ENCODE measurements at regions not wholly inside any gene's neighbourhood (a gene's known extent, or its start where the extent isn't known, plus 50 kb on each side); places are given as distances from the start of the nearest gene placed in this dataset.

DNA sequence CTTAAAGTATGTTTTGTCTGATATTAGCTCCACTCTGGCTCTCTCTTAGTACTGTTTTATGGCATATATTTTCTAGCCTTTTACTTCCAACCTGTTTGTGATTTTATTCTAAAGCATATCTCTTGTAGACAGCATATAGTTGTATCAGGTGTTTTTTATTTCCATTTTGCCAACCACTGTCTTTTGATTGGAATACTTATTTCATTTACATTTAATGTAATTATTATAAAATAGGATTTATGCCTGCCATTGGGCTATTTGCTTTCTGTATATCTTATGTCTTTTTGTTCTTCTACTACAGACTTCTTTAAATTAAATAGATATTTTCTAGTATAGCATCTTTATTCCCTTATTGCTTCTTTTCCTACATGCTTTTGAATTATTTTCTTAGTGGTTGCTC, 67.3 kb downstream of the LRRC30 start:
- Histone ChIP-seq H3F3A (ENCODE audit: control insufficient read depth, insufficient read depth) (no peaks in the 10 kb centered on the region), H3K79me2 (ENCODE audit: control insufficient read depth, low read length) (no peaks in the 10 kb centered on the region), H3K4me3 (ENCODE audit: low read length) (no peak overlapping the region), H3K36me3 (ENCODE audit: control insufficient read depth, low read length) (no peaks in the 10 kb centered on the region), H3K27ac (ENCODE audit: low read depth, low read length) (no peak overlapping the region), H3K9me3 (ENCODE audit: control insufficient read depth, insufficient read depth, low read length) (peaks cover 2% of the 10 kb centered on the region; the same call in 1 of the 2 replicates), H3K4me1 (ENCODE audit: control insufficient read depth, low read length) (no peaks in the 10 kb centered on the region), H3K4me2 (ENCODE audit: low read length) (no peak overlapping the region), H3K9me2 (replicated peaks; ENCODE audit: control insufficient read depth, low read length) (no peaks in the 10 kb centered on the region), H3K27me3 (ENCODE audit: control insufficient read depth, low read length) (no peaks in the 10 kb centered on the region), H4K20me1 (ENCODE audit: control insufficient read depth, insufficient read depth, low read depth, low read length) (no peaks in the 10 kb centered on the region)
- TF ChIP-seq, protein P1, sequence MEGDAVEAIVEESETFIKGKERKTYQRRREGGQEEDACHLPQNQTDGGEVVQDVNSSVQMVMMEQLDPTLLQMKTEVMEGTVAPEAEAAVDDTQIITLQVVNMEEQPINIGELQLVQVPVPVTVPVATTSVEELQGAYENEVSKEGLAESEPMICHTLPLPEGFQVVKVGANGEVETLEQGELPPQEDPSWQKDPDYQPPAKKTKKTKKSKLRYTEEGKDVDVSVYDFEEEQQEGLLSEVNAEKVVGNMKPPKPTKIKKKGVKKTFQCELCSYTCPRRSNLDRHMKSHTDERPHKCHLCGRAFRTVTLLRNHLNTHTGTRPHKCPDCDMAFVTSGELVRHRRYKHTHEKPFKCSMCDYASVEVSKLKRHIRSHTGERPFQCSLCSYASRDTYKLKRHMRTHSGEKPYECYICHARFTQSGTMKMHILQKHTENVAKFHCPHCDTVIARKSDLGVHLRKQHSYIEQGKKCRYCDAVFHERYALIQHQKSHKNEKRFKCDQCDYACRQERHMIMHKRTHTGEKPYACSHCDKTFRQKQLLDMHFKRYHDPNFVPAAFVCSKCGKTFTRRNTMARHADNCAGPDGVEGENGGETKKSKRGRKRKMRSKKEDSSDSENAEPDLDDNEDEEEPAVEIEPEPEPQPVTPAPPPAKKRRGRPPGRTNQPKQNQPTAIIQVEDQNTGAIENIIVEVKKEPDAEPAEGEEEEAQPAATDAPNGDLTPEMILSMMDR (IDR thresholded peaks at IDR 0.05; ENCODE audit: low read depth, low read length, poor library complexity, severe bottlenecking), result no peak
- no peak for TF ChIP-seq EZH2phosphoT487 (IDR thresholded peaks at IDR 0.05; ENCODE audit: borderline replicate concordance, low read length)

DNA sequence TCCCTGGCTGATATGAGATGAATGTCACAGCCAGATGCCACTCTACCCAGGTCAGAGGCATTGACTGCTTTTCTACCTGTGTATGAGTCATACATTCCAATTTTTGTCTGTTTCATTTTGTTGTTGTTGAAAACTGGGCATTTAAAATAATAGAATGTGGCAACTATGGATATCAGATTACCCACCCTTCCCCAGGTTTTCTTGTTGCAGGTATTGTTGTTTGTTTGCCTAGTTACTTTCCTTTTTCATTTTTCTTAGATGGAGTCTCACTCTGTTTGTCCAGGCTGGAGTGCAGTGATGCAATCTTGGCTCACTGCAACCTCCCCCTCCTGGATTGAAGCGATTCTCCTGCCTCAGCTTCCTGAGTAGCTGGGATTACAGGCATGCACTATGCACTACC, 70.2 kb downstream of the LRRC30 start:
- no peaks in the 10 kb centered on the region for H3K4me1 ChIP-seq (ENCODE audit: control insufficient read depth, low read length)
- no peaks in the 10 kb centered on the region for H3K9me2 ChIP-seq (replicated peaks; ENCODE audit: control insufficient read depth, low read length)
- H3K4me3 ChIP-seq (ENCODE audit: low read length), result no peak overlapping the region
- no peaks in the 10 kb centered on the region for H3K36me3 ChIP-seq (ENCODE audit: control insufficient read depth, low read length)
- no peak overlapping the region for H3K4me2 ChIP-seq (ENCODE audit: low read length)
- no peak for TF ChIP-seq EZH2phosphoT487 (IDR thresholded peaks at IDR 0.05; ENCODE audit: borderline replicate concordance, low read length)
- TF ChIP-seq, protein P1 (IDR thresholded peaks at IDR 0.05; ENCODE audit: low read depth, low read length, poor library complexity, severe bottlenecking), result no peak
- H3K79me2 ChIP-seq (ENCODE audit: control insufficient read depth, low read length), result no peaks in the 10 kb centered on the region
- H3K27ac ChIP-seq (ENCODE audit: low read depth, low read length), result no peak overlapping the region
- no peaks in the 10 kb centered on the region for H4K20me1 ChIP-seq (ENCODE audit: control insufficient read depth, insufficient read depth, low read depth, low read length)
- no peaks in the 10 kb centered on the region for H3F3A ChIP-seq (ENCODE audit: control insufficient read depth, insufficient read depth)
- H3K9me3 ChIP-seq (ENCODE audit: control insufficient read depth, insufficient read depth, low read length), result peaks cover 2% of the 10 kb centered on the region; the same call in 1 of the 2 replicates
- H3K27me3 ChIP-seq (ENCODE audit: control insufficient read depth, low read length), result no peaks in the 10 kb centered on the region

- no peak overlapping the region for H3K4me3 ChIP-seq (ENCODE audit: low read length)
- no peak overlapping the region for H3K4me2 ChIP-seq (ENCODE audit: low read length)
- no peaks in the 10 kb centered on the region for H3K36me3 ChIP-seq (ENCODE audit: control insufficient read depth, low read length)
- H3K9me3 ChIP-seq (ENCODE audit: control insufficient read depth, insufficient read depth, low read length), result peaks cover 2% of the 10 kb centered on the region; the same call in 1 of the 2 replicates
- no peaks in the 10 kb centered on the region for H4K20me1 ChIP-seq (ENCODE audit: control insufficient read depth, insufficient read depth, low read depth, low read length)
- no peaks in the 10 kb centered on the region for H3F3A ChIP-seq (ENCODE audit: control insufficient read depth, insufficient read depth)
- H3K27me3 ChIP-seq (ENCODE audit: control insufficient read depth, low read length), result no peaks in the 10 kb centered on the region
- H3K79me2 ChIP-seq (ENCODE audit: control insufficient read depth, low read length), result no peaks in the 10 kb centered on the region
- H3K9me2 ChIP-seq (replicated peaks; ENCODE audit: control insufficient read depth, low read length), result no peaks in the 10 kb centered on the region
- no peaks in the 10 kb centered on the region for H3K4me1 ChIP-seq (ENCODE audit: control insufficient read depth, low read length)
- H3K27ac ChIP-seq (ENCODE audit: low read depth, low read length), result no peak overlapping the region
- no peak for TF ChIP-seq EZH2phosphoT487 (IDR thresholded peaks at IDR 0.05; ENCODE audit: borderline replicate concordance, low read length)
- TF ChIP-seq, protein P1 (IDR thresholded peaks at IDR 0.05; ENCODE audit: low read depth, low read length, poor library complexity, severe bottlenecking), result no peak
Measured at GRCh38 chr18:7303316-7304060, 72.6 kb downstream of the LRRC30 start.
